22Rv1 (cell line): ENCODE measurements at regions not wholly inside any gene's neighbourhood (a gene's known extent, or its start where the extent isn't known, plus 50 kb on each side); places are given as distances from the start of the nearest gene placed in this dataset.
"Not testable (repeated sequence)": the region's sequence is repeated elsewhere in the genome, so short reads cannot be mapped to it uniquely, and the experiment has no call there.

Experiments
- ZFX ChIP-seq: fragments of 450-650 bp; IDR thresholded peaks from 2 replicates; pipeline ENCODE4 v1.6.1; 2017; ENCODE audit warnings: antibody characterized with exemption, borderline replicate concordance
- TF ChIP-seq, protein P1 (sequence below): fragments of 450-650 bp; IDR thresholded peaks from 2 replicates; pipeline ENCODE4 v1.5.1; 2017; ENCODE audit warnings: mild to moderate bottlenecking

DNA sequence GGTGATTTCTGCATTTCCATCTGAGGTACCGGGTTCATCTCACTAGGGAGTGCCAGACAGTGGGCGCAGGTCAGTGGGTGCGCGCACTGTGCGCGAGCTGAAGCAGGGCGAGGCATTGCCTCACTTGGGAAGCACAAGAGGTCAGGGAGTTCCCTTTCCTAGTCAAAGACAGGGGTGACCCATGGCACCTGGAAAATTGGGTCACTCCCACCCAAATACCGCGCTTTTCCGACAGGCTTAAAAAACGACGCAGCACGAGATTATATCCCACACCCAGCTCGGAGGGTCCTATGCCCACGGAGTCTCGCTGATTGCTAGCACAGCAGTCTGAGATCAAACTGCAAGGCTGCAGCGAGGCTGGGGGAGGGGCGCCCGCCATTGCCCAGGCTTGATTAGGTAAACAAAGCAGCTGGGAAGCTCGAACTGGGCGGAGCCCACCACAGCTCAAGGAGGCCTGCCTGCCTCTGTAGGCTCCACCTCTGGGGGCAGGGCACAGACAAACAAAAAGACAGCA lies 90.6 kb downstream of the CMAS start:
- TF ChIP-seq, protein P1, sequence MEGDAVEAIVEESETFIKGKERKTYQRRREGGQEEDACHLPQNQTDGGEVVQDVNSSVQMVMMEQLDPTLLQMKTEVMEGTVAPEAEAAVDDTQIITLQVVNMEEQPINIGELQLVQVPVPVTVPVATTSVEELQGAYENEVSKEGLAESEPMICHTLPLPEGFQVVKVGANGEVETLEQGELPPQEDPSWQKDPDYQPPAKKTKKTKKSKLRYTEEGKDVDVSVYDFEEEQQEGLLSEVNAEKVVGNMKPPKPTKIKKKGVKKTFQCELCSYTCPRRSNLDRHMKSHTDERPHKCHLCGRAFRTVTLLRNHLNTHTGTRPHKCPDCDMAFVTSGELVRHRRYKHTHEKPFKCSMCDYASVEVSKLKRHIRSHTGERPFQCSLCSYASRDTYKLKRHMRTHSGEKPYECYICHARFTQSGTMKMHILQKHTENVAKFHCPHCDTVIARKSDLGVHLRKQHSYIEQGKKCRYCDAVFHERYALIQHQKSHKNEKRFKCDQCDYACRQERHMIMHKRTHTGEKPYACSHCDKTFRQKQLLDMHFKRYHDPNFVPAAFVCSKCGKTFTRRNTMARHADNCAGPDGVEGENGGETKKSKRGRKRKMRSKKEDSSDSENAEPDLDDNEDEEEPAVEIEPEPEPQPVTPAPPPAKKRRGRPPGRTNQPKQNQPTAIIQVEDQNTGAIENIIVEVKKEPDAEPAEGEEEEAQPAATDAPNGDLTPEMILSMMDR, result not testable (repeated sequence)
- not testable (repeated sequence) for TF ChIP-seq ZFX
